IMR-90 (cell line): ENCODE measurements at regions not wholly inside any gene's neighbourhood (a gene's known extent, or its start where the extent isn't known, plus 50 kb on each side); places are given as distances from the start of the nearest gene placed in this dataset.
A peak's percentile ranks its signal among the peaks of the same experiment; 100 is the strongest.

Experiments
- ATAC-seq: fragments of 200-7000 bp; cut with Tn5 transposase; 2 replicates; pipeline ENCODE4 v1.9.1; 2020; ENCODE audit warnings: low read depth, mild to moderate bottlenecking, moderate library complexity
- BruUV-seq: library from RNA; stranded (reverse); fragments of 400-500 nt; replicated peaks from 2 replicates; lab custom pipeline; 2021; lab: Mats Ljungman, UMichigan
- CTCF ChIA-PET: fragments of 300-600 bp; formaldehyde crosslinking; extraction: SDS; loops from one replicate; lab custom pipeline; 2021; ENCODE audit warnings: antibody characterized with exemption; lab: Yijun Ruan, JAX
- POLR2A ChIA-PET: fragments of 300-600 bp; sonication (Branson Sonifier 250); formaldehyde crosslinking; loops from one replicate; lab custom pipeline; 2022; ENCODE audit warnings: antibody characterized with exemption; ENCODE audit not compliant: unreplicated experiment; lab: Charles Lee
- DNase-seq: peaks from one replicate; pipeline ENCODE4 v3.0.0; 2013
- H2AFZ ChIP-seq: replicated peaks from 2 replicates; pipeline ENCODE3; 2013; ENCODE audit warnings: low read length, mild to moderate bottlenecking; ENCODE audit not compliant: poor library complexity
- H2AK5ac ChIP-seq: 2 replicates; pipeline ENCODE4 v1.6.1; 2013; ENCODE audit warnings: low read depth, low read length, inconsistent platforms
- H2AK9ac ChIP-seq: replicated peaks from 2 replicates; pipeline ENCODE3; 2013; ENCODE audit warnings: mild to moderate bottlenecking, low read depth, low read length, moderate library complexity; ENCODE audit not compliant: poor library complexity
- H2BK120ac ChIP-seq: 2 replicates; pipeline ENCODE4 v1.6.1; 2013; ENCODE audit warnings: low read depth, low read length, inconsistent platforms
- H2BK15ac ChIP-seq: 3 replicates; pipeline ENCODE4 v1.6.1; 2013; ENCODE audit warnings: low read depth, low read length, inconsistent platforms
- H2BK20ac ChIP-seq: 2 replicates; pipeline ENCODE4 v1.6.1; 2013; ENCODE audit warnings: low read depth, mild to moderate bottlenecking, inconsistent platforms, low read length, moderate library complexity
- H2BK5ac ChIP-seq: 2 replicates; pipeline ENCODE4 v1.6.1; 2013; ENCODE audit warnings: mild to moderate bottlenecking, low read depth, low read length, inconsistent platforms; ENCODE audit not compliant: poor library complexity, severe bottlenecking
- H3K14ac ChIP-seq: replicated peaks from 2 replicates; pipeline ENCODE4 v1.6.1; 2013; ENCODE audit warnings: low read depth, low read length, inconsistent platforms
- H3K18ac ChIP-seq: 2 replicates; pipeline ENCODE4 v1.6.1; 2013; ENCODE audit warnings: low read depth, low read length, control low read depth
- H3K23ac ChIP-seq: 2 replicates; pipeline ENCODE4 v1.6.1; 2013; ENCODE audit warnings: low read depth, low read length, inconsistent platforms
- H3K27ac ChIP-seq: 2 replicates; pipeline ENCODE4 v1.5.1; 2013; ENCODE audit warnings: mild to moderate bottlenecking, control low read depth, low read length; ENCODE audit not compliant: insufficient read depth
- H3K27me3 ChIP-seq: 2 replicates; pipeline ENCODE4 v1.6.1; 2013; ENCODE audit warnings: low read length; ENCODE audit not compliant: control insufficient read depth, insufficient read depth
- H3K36me3 ChIP-seq: 2 replicates; pipeline ENCODE4 v1.6.1; 2013; ENCODE audit warnings: low read length, mixed read lengths; ENCODE audit not compliant: control insufficient read depth, insufficient read depth
- H3K4ac ChIP-seq: 2 replicates; pipeline ENCODE4 v1.6.1; 2013; ENCODE audit warnings: low read depth, low read length, inconsistent platforms
- H3K4me1 ChIP-seq: 2 replicates; pipeline ENCODE4 v1.6.1; 2013; ENCODE audit warnings: low read length, mixed read lengths; ENCODE audit not compliant: control insufficient read depth, insufficient read depth
- H3K4me2 ChIP-seq: 2 replicates; pipeline ENCODE4 v1.6.1; 2013; ENCODE audit warnings: low read depth, mild to moderate bottlenecking, control low read depth, low read length, moderate library complexity
- H3K4me3 ChIP-seq: 2 replicates; pipeline ENCODE4 v1.5.1; 2013; ENCODE audit warnings: low read depth, mild to moderate bottlenecking, control low read depth, low read length, moderate library complexity; ENCODE audit not compliant: insufficient read depth
- H3K56ac ChIP-seq: 2 replicates; pipeline ENCODE4 v1.6.1; 2013; ENCODE audit warnings: low read length, inconsistent platforms; ENCODE audit not compliant: insufficient read depth; ENCODE audit errors: extremely low read depth
- H3K79me1 ChIP-seq, 2 experiments: 2 replicates each; pipeline ENCODE4 v1.6.1; 2013; ENCODE audit warnings: low read length in 2 of 2, inconsistent platforms in 1 of 2, low read depth in 1 of 2
- H3K9ac ChIP-seq: 2 replicates; pipeline ENCODE4 v1.6.1; 2013; ENCODE audit warnings: low read depth, low read length, control low read depth
- H3K9me1 ChIP-seq: 2 replicates; pipeline ENCODE4 v1.6.1; 2013; ENCODE audit warnings: low read length, inconsistent platforms; ENCODE audit not compliant: insufficient read depth
- H3K9me3 ChIP-seq: 2 replicates; pipeline ENCODE4 v1.6.1; 2013; ENCODE audit warnings: low read length; ENCODE audit not compliant: control insufficient read depth, insufficient read depth
- H4K20me1 ChIP-seq: 2 replicates; pipeline ENCODE4 v1.6.1; 2013; ENCODE audit warnings: low read length, inconsistent platforms; ENCODE audit not compliant: insufficient read depth
- H4K5ac ChIP-seq: 2 replicates; pipeline ENCODE4 v1.6.1; 2013; ENCODE audit warnings: mild to moderate bottlenecking, low read depth, low read length, control low read depth
- H4K8ac ChIP-seq, 2 experiments: 2 replicates each; pipeline ENCODE4 v1.6.1; 2013; ENCODE audit warnings: low read depth in 2 of 2, low read length in 2 of 2, control low read depth in 1 of 2, inconsistent platforms in 1 of 2
- H4K91ac ChIP-seq: 2 replicates; pipeline ENCODE4 v1.6.1; 2013; ENCODE audit warnings: low read depth, low read length, inconsistent platforms; ENCODE audit not compliant: insufficient read depth
- CEBPB ChIP-seq: IDR thresholded peaks from 2 replicates; pipeline ENCODE4 v1.6.1; 2012; ENCODE audit warnings: low read depth, low read length, improper control_type of control experiment
- CHD1 ChIP-seq: IDR thresholded peaks from 2 replicates; pipeline ENCODE4 v1.6.1; 2012; ENCODE audit warnings: low read depth, low read length, improper control_type of control experiment
- MAFK ChIP-seq: IDR thresholded peaks from 2 replicates; pipeline ENCODE4 v1.6.1; 2012; ENCODE audit warnings: low read depth, low read length, improper control_type of control experiment
- MXI1 ChIP-seq: IDR thresholded peaks from 2 replicates; pipeline ENCODE4 v1.6.1; 2012; ENCODE audit warnings: low read depth, mild to moderate bottlenecking, low read length, moderate library complexity, borderline replicate concordance
- NFE2L2 ChIP-seq: fragments of 150-350 bp; IDR thresholded peaks from 2 replicates; pipeline ENCODE4 v1.6.1; 2016; ENCODE audit warnings: low read depth, mild to moderate bottlenecking, low read length
- RFX5 ChIP-seq: IDR thresholded peaks from 2 replicates; pipeline ENCODE4 v1.8.0; 2012; ENCODE audit warnings: low read depth, mild to moderate bottlenecking, low read length, moderate library complexity
- WGBS, 2 experiments: methylation state at CpG; one replicate each; pipeline versions ENCODE4 v1.1.5 to v1.1.7; 2013; ENCODE audit warnings: missing lambda C conversion rate in 2 of 2; ENCODE audit not compliant: insufficient read length in 1 of 2; ENCODE audit errors: extremely low coverage in 2 of 2; 5-methylcytosine and 5-hydroxymethylcytosine counted together
- dilution Hi-C: fragments of 300-500 bp; cut with HindIII; formaldehyde crosslinking; loops from one replicate; pipeline ENCODE4 v1.14.3; 2018; ENCODE audit warnings: low sequenced_read_pairs; ENCODE audit not compliant: unreplicated experiment
- in situ Hi-C: fragments of 300-500 bp; cut with MboI; formaldehyde crosslinking; loops from 3 replicates; pipeline ENCODE4 v1.14.3; 2019; ENCODE audit warnings: low sequenced_read_pairs, inconsistent platforms, mixed read lengths
- intact Hi-C: fragments of 100-400 bp; cut with micrococcal nuclease; formaldehyde crosslinking; loops from 2 replicates; pipeline ENCODE4 v1.10.0; 2022
- TF ChIP-seq, protein P1 (sequence below): conservative IDR thresholded peaks from 2 replicates; pipeline ENCODE4 v1.5.1; 2012; ENCODE audit warnings: mild to moderate bottlenecking, low read depth, low read length, improper control_type of control experiment

DNA sequence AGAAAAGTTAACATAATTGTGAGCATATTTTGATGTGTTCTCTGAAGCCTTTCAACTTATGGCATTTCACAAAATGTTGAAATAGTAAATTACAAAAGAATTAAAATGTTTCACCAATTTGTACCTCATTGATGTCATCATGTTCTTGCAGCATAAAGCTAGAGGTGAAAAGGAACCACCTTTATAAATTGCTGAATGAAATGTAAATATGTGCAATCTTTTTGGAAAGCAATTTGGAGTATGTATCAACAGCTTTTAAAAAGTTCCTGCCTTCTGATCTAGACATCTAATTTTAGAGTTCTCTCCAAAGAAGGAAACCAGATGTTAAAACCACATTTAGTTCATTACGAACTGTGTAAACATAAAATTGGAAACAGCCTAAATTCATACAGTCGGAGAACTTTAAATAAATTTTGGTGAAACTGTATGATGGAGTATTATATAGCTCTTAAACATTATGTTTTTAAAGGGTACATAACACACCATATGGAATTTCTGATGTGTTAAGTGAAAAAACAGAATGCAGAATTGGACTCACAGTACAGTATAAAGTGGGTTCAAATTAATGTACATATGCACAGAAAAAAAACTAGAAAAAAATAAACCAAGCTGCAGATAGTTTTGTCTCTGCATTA lies 311.2 kb upstream of the NAALADL2 start:
- ChIA-PET POLR2A (no interaction called here), CTCF (no interaction called here)
- Histone ChIP-seq H2AK9ac (no peak overlapping the region), H3K4me3 (no peak overlapping the region), H4K91ac (no peak overlapping the region), H3K14ac (no peak overlapping the region), H3K4ac (no peak overlapping the region), H2AFZ (no peak overlapping the region), H3K56ac (no peak overlapping the region), H3K18ac (no peak overlapping the region), H3K27ac (peak overlapping the region; percentile 49; the same call in 1 of the 2 replicates), H3K27me3 (no peaks in the 10 kb centered on the region), H2BK15ac (no peak overlapping the region), H3K9ac (no peak overlapping the region), H2BK5ac (peak overlapping the region; percentile 74), H2AK5ac (no peak overlapping the region), H3K4me1 (no peaks in the 10 kb centered on the region; the same call in 1 of the 2 replicates), H4K8ac (no peak overlapping the region; a peak in 1 of 4 replicates), H3K4me2 (no peak overlapping the region; the same call in 1 of the 2 replicates), H2BK20ac (no peak overlapping the region), H2BK120ac (no peak overlapping the region), H3K9me1 (no peaks in the 10 kb centered on the region), H3K79me1 (no peaks in the 10 kb centered on the region; a peak in 1 of 4 replicates), H3K36me3 (no peaks in the 10 kb centered on the region), H3K23ac (no peak overlapping the region), H4K20me1 (no peaks in the 10 kb centered on the region), H4K5ac (no peak overlapping the region), H3K9me3 (no peaks in the 10 kb centered on the region)
- BruUV-seq, result no TSS peak
- DNase-seq (peak; percentile 28), ATAC-seq (peak; percentile 42)
- TF ChIP-seq MAFK (no peak), CEBPB (no peak), MXI1 (no peak), CHD1 (no peak), RFX5 (no peak), NFE2L2 (no peak)
- TF ChIP-seq, protein P1, sequence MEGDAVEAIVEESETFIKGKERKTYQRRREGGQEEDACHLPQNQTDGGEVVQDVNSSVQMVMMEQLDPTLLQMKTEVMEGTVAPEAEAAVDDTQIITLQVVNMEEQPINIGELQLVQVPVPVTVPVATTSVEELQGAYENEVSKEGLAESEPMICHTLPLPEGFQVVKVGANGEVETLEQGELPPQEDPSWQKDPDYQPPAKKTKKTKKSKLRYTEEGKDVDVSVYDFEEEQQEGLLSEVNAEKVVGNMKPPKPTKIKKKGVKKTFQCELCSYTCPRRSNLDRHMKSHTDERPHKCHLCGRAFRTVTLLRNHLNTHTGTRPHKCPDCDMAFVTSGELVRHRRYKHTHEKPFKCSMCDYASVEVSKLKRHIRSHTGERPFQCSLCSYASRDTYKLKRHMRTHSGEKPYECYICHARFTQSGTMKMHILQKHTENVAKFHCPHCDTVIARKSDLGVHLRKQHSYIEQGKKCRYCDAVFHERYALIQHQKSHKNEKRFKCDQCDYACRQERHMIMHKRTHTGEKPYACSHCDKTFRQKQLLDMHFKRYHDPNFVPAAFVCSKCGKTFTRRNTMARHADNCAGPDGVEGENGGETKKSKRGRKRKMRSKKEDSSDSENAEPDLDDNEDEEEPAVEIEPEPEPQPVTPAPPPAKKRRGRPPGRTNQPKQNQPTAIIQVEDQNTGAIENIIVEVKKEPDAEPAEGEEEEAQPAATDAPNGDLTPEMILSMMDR, result no peak
- WGBS, 2 experiments, result no CpG with 5 or more reads among the region's 2 CpGs
- dilution Hi-C loops (no loop called here), intact Hi-C loops (no loop called here), in situ Hi-C loops (no loop called here)
